ENCODE measurements at regions not wholly inside any gene's neighbourhood (a gene's known extent, or its start where the extent isn't known, plus 50 kb on each side); places are given as distances from the start of the nearest gene placed in this dataset.

DNA sequence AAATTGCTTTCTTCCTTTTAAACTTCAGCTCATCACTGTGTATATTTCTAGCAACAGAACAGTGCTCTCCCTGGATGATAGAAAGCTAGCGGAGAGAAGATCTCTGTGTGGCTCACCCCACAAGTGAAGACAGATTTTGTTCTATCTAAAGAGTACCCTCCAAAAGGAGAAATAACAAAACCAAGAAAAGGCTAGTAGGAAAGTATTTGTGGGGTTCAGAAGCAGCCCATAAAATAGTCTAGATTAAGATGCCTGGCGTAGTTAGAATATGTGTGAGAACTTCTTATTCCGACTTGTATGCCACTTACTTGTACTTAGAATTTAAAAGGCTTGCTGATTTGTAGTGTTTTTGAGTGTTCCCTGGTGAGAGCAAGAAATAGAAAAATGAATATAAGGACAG, 214.9 kb upstream of the IL12A start:
- TF ChIP-seq RBAK (tag by site-specific recombination; IDR thresholded peaks at IDR 0.05), result no peak
- no peak for TF ChIP-seq ZBTB7A (tag by site-specific recombination; IDR thresholded peaks at IDR 0.05; ENCODE audit: low read depth)
- TF ChIP-seq, protein P1, sequence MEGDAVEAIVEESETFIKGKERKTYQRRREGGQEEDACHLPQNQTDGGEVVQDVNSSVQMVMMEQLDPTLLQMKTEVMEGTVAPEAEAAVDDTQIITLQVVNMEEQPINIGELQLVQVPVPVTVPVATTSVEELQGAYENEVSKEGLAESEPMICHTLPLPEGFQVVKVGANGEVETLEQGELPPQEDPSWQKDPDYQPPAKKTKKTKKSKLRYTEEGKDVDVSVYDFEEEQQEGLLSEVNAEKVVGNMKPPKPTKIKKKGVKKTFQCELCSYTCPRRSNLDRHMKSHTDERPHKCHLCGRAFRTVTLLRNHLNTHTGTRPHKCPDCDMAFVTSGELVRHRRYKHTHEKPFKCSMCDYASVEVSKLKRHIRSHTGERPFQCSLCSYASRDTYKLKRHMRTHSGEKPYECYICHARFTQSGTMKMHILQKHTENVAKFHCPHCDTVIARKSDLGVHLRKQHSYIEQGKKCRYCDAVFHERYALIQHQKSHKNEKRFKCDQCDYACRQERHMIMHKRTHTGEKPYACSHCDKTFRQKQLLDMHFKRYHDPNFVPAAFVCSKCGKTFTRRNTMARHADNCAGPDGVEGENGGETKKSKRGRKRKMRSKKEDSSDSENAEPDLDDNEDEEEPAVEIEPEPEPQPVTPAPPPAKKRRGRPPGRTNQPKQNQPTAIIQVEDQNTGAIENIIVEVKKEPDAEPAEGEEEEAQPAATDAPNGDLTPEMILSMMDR (tag by site-specific recombination; IDR thresholded peaks at IDR 0.05), result no peak
- TF ChIP-seq, protein P2, sequence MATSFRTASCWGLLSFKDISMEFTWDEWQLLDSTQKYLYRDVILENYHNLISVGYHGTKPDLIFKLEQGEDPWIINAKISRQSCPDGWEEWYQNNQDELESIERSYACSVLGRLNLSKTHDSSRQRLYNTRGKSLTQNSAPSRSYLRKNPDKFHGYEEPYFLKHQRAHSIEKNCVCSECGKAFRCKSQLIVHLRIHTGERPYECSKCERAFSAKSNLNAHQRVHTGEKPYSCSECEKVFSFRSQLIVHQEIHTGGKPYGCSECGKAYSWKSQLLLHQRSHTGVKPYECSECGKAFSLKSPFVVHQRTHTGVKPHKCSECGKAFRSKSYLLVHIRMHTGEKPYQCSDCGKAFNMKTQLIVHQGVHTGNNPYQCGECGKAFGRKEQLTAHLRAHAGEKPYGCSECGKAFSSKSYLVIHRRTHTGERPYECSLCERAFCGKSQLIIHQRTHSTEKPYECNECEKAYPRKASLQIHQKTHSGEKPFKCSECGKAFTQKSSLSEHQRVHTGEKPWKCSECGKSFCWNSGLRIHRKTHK (tag by site-specific recombination; IDR thresholded peaks at IDR 0.05), result no peak
- TF ChIP-seq, protein P3, sequence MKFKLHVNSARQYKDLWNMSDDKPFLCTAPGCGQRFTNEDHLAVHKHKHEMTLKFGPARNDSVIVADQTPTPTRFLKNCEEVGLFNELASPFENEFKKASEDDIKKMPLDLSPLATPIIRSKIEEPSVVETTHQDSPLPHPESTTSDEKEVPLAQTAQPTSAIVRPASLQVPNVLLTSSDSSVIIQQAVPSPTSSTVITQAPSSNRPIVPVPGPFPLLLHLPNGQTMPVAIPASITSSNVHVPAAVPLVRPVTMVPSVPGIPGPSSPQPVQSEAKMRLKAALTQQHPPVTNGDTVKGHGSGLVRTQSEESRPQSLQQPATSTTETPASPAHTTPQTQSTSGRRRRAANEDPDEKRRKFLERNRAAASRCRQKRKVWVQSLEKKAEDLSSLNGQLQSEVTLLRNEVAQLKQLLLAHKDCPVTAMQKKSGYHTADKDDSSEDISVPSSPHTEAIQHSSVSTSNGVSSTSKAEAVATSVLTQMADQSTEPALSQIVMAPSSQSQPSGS (tag by site-specific recombination; IDR thresholded peaks at IDR 0.05; ENCODE audit: low read depth), result no peak
- no peak for TF ChIP-seq WT1 (tag by site-specific recombination; IDR thresholded peaks at IDR 0.05)
- TF ChIP-seq, protein P4, sequence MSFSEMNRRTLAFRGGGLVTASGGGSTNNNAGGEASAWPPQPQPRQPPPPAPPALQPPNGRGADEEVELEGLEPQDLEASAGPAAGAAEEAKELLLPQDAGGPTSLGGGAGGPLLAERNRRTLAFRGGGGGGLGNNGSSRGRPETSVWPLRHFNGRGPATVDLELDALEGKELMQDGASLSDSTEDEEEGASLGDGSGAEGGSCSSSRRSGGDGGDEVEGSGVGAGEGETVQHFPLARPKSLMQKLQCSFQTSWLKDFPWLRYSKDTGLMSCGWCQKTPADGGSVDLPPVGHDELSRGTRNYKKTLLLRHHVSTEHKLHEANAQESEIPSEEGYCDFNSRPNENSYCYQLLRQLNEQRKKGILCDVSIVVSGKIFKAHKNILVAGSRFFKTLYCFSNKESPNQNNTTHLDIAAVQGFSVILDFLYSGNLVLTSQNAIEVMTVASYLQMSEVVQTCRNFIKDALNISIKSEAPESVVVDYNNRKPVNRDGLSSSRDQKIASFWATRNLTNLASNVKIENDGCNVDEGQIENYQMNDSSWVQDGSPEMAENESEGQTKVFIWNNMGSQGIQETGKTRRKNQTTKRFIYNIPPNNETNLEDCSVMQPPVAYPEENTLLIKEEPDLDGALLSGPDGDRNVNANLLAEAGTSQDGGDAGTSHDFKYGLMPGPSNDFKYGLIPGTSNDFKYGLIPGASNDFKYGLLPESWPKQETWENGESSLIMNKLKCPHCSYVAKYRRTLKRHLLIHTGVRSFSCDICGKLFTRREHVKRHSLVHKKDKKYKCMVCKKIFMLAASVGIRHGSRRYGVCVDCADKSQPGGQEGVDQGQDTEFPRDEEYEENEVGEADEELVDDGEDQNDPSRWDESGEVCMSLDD (tag by site-specific recombination; IDR thresholded peaks at IDR 0.05), result no peak
- no peak for TF ChIP-seq ZNF561 (tag by site-specific recombination; IDR thresholded peaks at IDR 0.05; ENCODE audit: borderline replicate concordance)
- TF ChIP-seq, protein P5, sequence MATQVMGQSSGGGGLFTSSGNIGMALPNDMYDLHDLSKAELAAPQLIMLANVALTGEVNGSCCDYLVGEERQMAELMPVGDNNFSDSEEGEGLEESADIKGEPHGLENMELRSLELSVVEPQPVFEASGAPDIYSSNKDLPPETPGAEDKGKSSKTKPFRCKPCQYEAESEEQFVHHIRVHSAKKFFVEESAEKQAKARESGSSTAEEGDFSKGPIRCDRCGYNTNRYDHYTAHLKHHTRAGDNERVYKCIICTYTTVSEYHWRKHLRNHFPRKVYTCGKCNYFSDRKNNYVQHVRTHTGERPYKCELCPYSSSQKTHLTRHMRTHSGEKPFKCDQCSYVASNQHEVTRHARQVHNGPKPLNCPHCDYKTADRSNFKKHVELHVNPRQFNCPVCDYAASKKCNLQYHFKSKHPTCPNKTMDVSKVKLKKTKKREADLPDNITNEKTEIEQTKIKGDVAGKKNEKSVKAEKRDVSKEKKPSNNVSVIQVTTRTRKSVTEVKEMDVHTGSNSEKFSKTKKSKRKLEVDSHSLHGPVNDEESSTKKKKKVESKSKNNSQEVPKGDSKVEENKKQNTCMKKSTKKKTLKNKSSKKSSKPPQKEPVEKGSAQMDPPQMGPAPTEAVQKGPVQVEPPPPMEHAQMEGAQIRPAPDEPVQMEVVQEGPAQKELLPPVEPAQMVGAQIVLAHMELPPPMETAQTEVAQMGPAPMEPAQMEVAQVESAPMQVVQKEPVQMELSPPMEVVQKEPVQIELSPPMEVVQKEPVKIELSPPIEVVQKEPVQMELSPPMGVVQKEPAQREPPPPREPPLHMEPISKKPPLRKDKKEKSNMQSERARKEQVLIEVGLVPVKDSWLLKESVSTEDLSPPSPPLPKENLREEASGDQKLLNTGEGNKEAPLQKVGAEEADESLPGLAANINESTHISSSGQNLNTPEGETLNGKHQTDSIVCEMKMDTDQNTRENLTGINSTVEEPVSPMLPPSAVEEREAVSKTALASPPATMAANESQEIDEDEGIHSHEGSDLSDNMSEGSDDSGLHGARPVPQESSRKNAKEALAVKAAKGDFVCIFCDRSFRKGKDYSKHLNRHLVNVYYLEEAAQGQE (tag by site-specific recombination; IDR thresholded peaks at IDR 0.05), result no peak

All from HEK293 (cell line).